Eye (tissue), 1 donor: ENCODE measurements at regions not wholly inside any gene's neighbourhood (a gene's known extent, or its start where the extent isn't known, plus 50 kb on each side); places are given as distances from the start of the nearest gene placed in this dataset.
"Not testable (repeated sequence)": the region's sequence is repeated elsewhere in the genome, so short reads cannot be mapped to it uniquely, and the experiment has no call there.

Experiments used
- DNase-seq: peaks from one replicate; pipeline ENCODE4 v3.0.0-alpha.2; 2015

GRCh38 chrX:65971151-65971550, 68.7 kb downstream of the VSIG4 start:
- no peak for DNase-seq

- DNase-seq, result not testable (repeated sequence)
Observed at GRCh38 chrX:65967159-65967558, 72.7 kb downstream of the VSIG4 start.

GRCh38 chrX:65961714-65962113, 78.2 kb downstream of the VSIG4 start:
- no peak for DNase-seq

GRCh38 chrX:65948103-65948502, 91.8 kb downstream of the VSIG4 start:
- DNase-seq, result no peak

- no peak for DNase-seq
Observed at GRCh38 chrX:65941775-65942174, 98.1 kb downstream of the VSIG4 start.

GRCh38 chrX:65933085-65933589, 106.7 kb downstream of the VSIG4 start:
- DNase-seq, result no peak

- no peak for DNase-seq
Observed at GRCh38 chrX:65932173-65933084, 107.5 kb downstream of the VSIG4 start.

GRCh38 chrX:65928522-65928921, 111.4 kb downstream of the VSIG4 start:
- DNase-seq, result no peak

- DNase-seq, result not testable (repeated sequence)
Observed at GRCh38 chrX:65927386-65927785, 112.5 kb downstream of the VSIG4 start.

- no peak for DNase-seq
Observed at GRCh38 chrX:65926095-65927019, 113.5 kb downstream of the VSIG4 start.

- no peak for DNase-seq
Observed at GRCh38 chrX:65925592-65925991, 114.3 kb downstream of the VSIG4 start.

GRCh38 chrX:65925005-65925404, 114.9 kb downstream of the VSIG4 start:
- no peak for DNase-seq

GRCh38 chrX:65921363-65921762, 118.5 kb downstream of the VSIG4 start:
- DNase-seq, result no peak

- peak; percentile 1 for DNase-seq
Observed at GRCh38 chrX:65920620-65921019, 119.3 kb downstream of the VSIG4 start.

GRCh38 chrX:65910899-65911298, 129.0 kb downstream of the VSIG4 start:
- no peak for DNase-seq

GRCh38 chrX:65903750-65904149, 136.1 kb downstream of the VSIG4 start:
- no peak for DNase-seq

- DNase-seq, result no peak
Observed at GRCh38 chrX:65902011-65902410, 137.9 kb downstream of the VSIG4 start.

- DNase-seq, result no peak
Observed at GRCh38 chrX:65900850-65901844, 138.7 kb downstream of the VSIG4 start.

- no peak for DNase-seq
Observed at GRCh38 chrX:65894133-65894532, 145.7 kb downstream of the VSIG4 start.

- not testable (repeated sequence) for DNase-seq
Observed at GRCh38 chrX:65891817-65892216, 148.1 kb downstream of the VSIG4 start.

GRCh38 chrX:65888150-65888549, 151.7 kb downstream of the VSIG4 start:
- DNase-seq, result not testable (repeated sequence)

- no peak for DNase-seq
Observed at GRCh38 chrX:65883556-65883955, 156.3 kb downstream of the VSIG4 start.
